ENCODE measurements at regions not wholly inside any gene's neighbourhood (a gene's known extent, or its start where the extent isn't known, plus 50 kb on each side); places are given as distances from the start of the nearest gene placed in this dataset.

GRCh38 chr16:48997081-48997615 is 284.5 kb downstream of the CBLN1 start:
- TF ChIP-seq POLR2A (IDR thresholded peaks at IDR 0.05) = no peak
- no peak for TF ChIP-seq CTCF (IDR thresholded peaks at IDR 0.05)

All from esophagus squamous epithelium (tissue), 4 donors.